ENCODE measurements at regions not wholly inside any gene's neighbourhood (a gene's known extent, or its start where the extent isn't known, plus 50 kb on each side); places are given as distances from the start of the nearest gene placed in this dataset.

DNA sequence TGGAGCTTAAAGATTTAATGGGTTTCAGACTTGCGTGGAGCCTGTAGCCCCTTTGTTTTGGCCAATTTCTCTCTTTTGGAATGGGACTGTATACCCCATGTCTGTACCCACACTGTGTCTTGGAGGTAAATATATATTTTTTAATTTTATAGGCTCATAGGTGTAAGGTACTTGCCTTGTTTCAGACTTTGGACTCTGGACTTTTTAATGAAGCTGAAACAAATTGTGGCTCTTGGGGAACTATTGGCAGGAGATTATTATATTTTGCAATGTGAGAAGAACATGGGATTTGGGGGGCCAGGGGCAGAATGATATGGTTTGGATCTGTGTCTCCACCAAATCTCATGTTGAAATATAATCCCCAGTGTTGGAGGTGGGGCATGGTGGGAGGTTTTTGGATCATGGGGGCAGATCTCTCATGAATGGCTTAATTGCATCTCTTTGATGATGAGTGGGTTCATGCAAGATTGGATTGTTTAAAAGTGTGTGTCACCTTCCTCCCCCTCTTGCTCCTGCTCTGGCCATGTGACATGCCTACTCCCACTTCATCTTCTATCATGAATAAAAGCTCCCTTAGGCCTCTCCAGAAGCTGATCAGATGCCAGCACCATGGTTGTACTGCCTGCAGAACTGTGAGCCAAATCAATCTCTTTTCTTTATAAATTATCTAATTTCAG, 74.1 kb upstream of the ARHGAP20 start:
- H3K27me3 ChIP-seq = no peaks in the 10 kb centered on the region
- DNase-seq = no peak
- no peak overlapping the region for H3K27ac ChIP-seq
- no peak for TF ChIP-seq POLR2A (IDR thresholded peaks at IDR 0.05)
- TF ChIP-seq, protein P1, sequence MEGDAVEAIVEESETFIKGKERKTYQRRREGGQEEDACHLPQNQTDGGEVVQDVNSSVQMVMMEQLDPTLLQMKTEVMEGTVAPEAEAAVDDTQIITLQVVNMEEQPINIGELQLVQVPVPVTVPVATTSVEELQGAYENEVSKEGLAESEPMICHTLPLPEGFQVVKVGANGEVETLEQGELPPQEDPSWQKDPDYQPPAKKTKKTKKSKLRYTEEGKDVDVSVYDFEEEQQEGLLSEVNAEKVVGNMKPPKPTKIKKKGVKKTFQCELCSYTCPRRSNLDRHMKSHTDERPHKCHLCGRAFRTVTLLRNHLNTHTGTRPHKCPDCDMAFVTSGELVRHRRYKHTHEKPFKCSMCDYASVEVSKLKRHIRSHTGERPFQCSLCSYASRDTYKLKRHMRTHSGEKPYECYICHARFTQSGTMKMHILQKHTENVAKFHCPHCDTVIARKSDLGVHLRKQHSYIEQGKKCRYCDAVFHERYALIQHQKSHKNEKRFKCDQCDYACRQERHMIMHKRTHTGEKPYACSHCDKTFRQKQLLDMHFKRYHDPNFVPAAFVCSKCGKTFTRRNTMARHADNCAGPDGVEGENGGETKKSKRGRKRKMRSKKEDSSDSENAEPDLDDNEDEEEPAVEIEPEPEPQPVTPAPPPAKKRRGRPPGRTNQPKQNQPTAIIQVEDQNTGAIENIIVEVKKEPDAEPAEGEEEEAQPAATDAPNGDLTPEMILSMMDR (IDR thresholded peaks at IDR 0.05) = no peak
- H3K36me3 ChIP-seq (replicated peaks in 1 of 2) = no peaks in the 10 kb centered on the region
- intact Hi-C loops (cut with DNase I) = no loop called here
- no peaks in the 10 kb centered on the region for H3K9me3 ChIP-seq (replicated peaks in 1 of 3)
- no peaks in the 10 kb centered on the region for H3K4me1 ChIP-seq (replicated peaks in 1 of 2)
- 90 to 100% (median 97%) methylated on average over 1 of the region's 1 CpG for WGBS, 4 donors
- no peak overlapping the region for H3K4me3 ChIP-seq

- Histone ChIP-seq H3K9me3 (replicated peaks in 1 of 3) (no peaks in the 10 kb centered on the region), H3K27me3 (no peaks in the 10 kb centered on the region), H3K4me3 (no peak overlapping the region), H3K27ac (no peak overlapping the region), H3K4me1 (replicated peaks in 1 of 2) (no peaks in the 10 kb centered on the region), H3K36me3 (replicated peaks in 1 of 2) (no peaks in the 10 kb centered on the region)
- TF ChIP-seq POLR2A (IDR thresholded peaks at IDR 0.05) = no peak
- TF ChIP-seq, protein P1 (IDR thresholded peaks at IDR 0.05) = no peak
- WGBS, 4 donors = 93 to 100% (median 95%) methylated on average over 1 to 2 of the region's 2 CpGs
- intact Hi-C loops (cut with DNase I) = no loop called here
- DNase-seq = no peak
Observed at GRCh38 chr11:110785398-110785797, 73.2 kb upstream of the ARHGAP20 start.

DNA sequence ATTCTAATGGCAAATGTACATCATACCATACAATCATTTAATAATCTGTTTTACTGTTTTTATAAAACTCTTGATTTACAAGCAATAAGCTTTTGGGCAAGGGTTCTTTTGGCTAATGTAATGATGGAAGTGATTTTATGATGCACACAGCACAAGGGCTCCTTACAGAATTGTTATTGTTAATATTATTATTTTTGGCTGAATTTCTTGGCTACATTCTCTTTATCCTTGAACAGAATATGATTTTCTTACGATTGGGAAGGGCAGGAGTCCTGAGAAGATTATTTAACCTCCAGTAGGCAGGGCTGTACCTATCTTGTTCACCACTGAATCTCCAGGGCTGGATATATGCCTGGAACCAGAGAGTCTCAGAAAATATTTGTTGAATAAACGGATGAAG, 70.4 kb upstream of the ARHGAP20 start:
- TF ChIP-seq, protein P1 (IDR thresholded peaks at IDR 0.05) = no peak
- no peak for TF ChIP-seq POLR2A (IDR thresholded peaks at IDR 0.05)
- Histone ChIP-seq H3K4me3 (no peak overlapping the region), H3K36me3 (replicated peaks in 1 of 2) (no peaks in the 10 kb centered on the region), H3K9me3 (replicated peaks in 1 of 3) (no peaks in the 10 kb centered on the region), H3K27me3 (no peaks in the 10 kb centered on the region), H3K4me1 (replicated peaks in 1 of 2) (no peaks in the 10 kb centered on the region), H3K27ac (no peak overlapping the region)
- WGBS, 4 donors = 26 to 39% (median 31%) methylated on average over 2 of the region's 2 CpGs
- intact Hi-C loops (cut with DNase I) = no loop called here
- no peak for DNase-seq

GRCh38 chr11:110779108-110779507, 66.9 kb upstream of the ARHGAP20 start:
- no peak overlapping the region for H3K4me3 ChIP-seq
- WGBS, 4 donors = 88 to 95% (median 92%) methylated on average over 3 of the region's 3 CpGs
- H3K27ac ChIP-seq = no peak overlapping the region
- TF ChIP-seq, protein P1 (IDR thresholded peaks at IDR 0.05) = no peak
- TF ChIP-seq POLR2A (IDR thresholded peaks at IDR 0.05) = no peak
- no peak for DNase-seq
- H3K4me1 ChIP-seq (replicated peaks in 1 of 2) = no peaks in the 10 kb centered on the region
- no peaks in the 10 kb centered on the region for H3K27me3 ChIP-seq
- H3K36me3 ChIP-seq (replicated peaks in 1 of 2) = no peaks in the 10 kb centered on the region
- intact Hi-C loops (cut with DNase I) = no loop called here
- no peaks in the 10 kb centered on the region for H3K9me3 ChIP-seq (replicated peaks in 1 of 3)
